Stimulated activated CD8-positive, alpha-beta memory T cell treated with anti-CD3 and anti-CD28 coated beads, Interleukin-2, amount 100 ng/mL, for 1 hour (primary cell): ENCODE measurements at regions not wholly inside any gene's neighbourhood (a gene's known extent, or its start where the extent isn't known, plus 50 kb on each side); places are given as distances from the start of the nearest gene placed in this dataset.

Experiments
- DNase-seq, 2 donors: peaks; one replicate each; pipeline ENCODE4 v3.0.0-alpha.2; 2020; ENCODE audit warnings: low read depth in 2 of 2

DNA sequence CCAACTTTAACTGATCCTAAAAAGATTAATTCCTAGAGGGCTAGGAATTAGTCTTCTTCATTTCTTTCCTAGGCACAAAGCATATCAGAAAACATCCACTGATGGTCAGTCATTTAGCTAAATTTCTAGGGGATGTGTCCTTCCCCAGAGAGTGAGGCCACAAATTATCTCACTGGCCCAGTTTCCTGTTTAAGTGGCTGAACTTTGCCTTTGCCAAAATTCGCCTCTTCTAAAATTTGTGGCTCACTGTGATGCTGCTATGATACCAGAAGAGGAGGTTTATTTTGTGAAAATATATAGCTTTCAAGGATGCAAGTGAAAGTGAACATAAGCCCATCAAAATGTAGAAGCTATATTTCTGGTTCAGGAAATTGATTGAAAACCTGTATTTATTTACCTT is 98.1 kb upstream of the FER start:
- no peak for DNase-seq

DNA sequence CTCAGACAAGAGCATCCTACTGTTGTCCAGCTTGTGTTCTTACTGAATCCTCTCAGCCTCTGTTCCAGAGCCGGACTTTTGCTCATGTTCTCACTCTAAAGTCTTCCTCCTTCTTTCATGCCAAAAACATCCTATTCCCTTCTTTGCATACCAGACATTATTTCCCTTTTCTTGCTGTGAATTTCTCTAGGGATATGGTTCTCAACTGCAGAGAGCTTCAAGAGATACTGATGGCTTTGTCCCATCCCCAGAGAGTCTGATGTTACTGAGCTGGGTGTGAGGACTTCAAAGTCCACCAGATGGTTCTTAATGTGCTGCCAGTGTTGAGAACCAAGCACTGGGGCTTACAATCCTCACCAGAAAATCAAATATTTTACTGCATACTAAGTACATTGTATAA is 98.6 kb upstream of the FER start:
- no peak for DNase-seq

- DNase-seq, result peak in 1 of 2 donors; percentile 17
These were observed 105.4 kb upstream of the FER start for GRCh38 chr5:108642170-108642906.

DNA sequence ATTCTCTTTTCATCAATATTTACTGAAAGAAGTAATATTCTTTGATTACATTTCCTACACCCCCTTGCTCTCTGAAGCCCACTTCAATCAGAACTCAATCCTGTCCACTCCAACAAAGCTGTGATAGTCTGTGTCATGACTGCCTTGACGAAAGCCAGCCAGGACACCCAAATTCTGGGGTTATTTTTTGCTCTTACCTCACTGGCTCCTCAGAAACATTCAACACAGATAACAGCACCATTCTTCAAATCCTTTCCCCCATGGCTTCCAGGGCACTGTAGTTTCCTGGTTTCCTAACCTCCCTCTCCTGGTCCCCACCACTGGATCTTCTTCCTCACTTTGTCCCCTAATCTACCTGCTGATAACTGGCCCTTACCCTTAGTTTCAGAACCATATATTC is 106.1 kb upstream of the FER start:
- DNase-seq, result no peak

- DNase-seq, result no peak
These were observed 108.3 kb upstream of the FER start for GRCh38 chr5:108639366-108639765.

DNA sequence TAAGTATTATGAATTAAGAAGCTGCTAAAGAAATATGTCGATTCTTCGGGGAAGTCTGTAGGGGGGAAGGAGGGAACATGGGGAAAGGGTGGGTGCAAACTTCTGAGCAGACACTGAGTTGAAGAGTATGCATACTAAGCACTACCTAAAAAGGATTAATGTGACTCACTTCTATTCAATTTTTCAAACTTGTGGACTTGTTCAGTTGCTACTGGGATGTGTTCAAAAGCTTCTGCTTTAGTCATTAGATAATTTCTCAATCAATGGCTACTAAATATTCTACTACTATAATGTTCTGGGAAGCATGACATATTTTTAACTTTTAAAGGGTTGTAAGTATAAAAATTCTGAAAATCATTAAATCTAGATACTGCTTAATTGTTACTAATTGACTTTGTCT is 109.7 kb upstream of the FER start:
- no peak for DNase-seq

DNA sequence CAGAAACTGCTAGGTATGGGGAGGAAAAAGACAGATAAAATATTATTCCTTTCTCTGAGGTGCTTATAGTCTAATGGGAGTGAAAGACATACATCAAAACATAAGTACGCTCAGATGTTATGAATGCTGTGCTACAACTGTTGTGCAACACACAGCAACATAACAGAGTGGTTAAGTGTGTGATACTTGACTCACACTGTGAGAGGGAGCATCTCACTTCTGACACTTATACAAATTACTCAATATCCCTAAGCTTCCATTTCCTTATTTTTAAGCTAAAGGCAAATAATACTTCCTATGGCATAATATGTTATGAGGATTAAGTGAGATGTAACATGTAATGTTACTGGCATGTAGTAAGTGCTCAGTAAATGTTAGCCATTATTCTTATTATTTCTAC is 110.6 kb upstream of the FER start:
- DNase-seq, result no peak

DNA sequence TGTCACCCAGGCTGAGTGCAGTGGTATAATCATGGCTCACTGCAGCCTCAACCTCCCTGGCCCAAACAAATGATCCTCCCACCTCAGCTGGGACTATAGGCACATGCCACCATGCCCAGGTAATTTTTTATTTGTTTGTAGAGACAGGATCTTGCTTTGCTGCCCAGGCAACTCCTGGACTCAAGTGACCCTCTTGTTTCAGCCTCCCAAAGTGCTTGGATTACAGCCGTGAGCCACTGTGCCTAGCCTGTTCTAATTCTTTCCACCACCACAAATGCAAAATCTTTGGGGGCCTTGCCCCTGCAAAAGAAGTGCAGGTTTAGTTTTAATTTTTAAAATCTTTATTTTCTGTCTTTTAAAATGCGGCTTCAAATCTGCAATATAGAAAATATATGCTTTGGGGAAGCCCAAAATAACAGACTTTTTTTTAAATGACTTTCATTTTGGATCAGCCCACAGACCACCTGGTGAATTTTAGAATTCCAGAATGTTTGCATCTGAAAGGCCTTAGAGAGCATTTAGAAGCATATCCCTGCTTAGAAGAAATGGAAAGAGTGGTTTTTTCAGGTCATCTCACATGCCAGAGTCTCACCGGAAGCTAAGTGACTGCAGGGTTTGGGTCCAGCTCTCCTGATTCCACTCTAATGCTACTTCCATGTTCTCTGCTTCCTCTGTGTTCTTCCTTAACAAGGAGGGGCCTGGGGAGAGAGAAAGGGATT is 111.4 kb upstream of the FER start:
- no peak for DNase-seq

GRCh38 chr5:108634617-108635288 is 112.9 kb upstream of the FER start:
- no peak for DNase-seq

GRCh38 chr5:108634010-108634616 is 113.6 kb upstream of the FER start:
- no peak for DNase-seq

GRCh38 chr5:108629779-108630528 is 117.7 kb upstream of the FER start:
- no peak for DNase-seq

DNA sequence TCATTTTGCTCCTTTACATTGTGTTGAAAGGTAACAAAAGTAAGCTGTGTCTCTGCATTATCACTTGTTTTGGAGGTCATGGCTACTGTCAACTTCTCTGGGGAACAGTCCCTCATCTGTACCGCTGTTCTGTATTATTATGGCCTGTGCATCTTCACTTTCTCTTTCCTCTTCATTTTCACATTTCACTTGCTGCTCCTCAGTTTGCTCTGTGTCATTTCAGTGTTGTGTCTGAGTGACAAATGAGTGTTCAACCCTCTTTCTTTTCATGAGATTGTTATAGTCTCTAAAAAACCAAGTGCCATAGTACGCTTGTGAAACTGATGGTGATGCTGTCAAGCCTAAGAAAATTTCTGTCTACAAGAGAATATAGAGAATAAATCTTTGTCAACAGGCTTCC is 122.0 kb upstream of the FER start:
- DNase-seq, result no peak

DNA sequence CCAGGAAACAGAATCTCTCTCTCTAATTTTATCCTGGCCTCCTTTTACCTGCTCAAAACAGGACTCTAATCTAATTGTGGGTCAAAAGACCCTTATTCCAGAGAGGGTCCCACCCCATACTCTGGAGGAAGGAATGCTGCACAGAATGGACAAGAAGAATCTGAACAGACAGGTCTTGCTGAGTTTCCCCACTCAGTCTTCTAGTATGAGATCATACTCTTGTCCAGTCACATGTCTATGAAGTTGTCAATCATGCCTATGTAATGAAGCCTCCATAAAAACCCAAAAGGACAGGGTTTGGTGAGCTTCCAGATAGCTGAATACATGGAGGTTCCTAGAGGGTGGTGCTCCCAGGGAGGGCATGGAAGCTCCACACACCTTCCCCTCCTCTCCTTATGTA is 123.9 kb upstream of the FER start:
- no peak for DNase-seq

- no peak for DNase-seq
These were observed 127.2 kb upstream of the FER start for GRCh38 chr5:108620516-108620915.

GRCh38 chr5:108619815-108620214 is 127.9 kb upstream of the FER start:
- no peak for DNase-seq

DNA sequence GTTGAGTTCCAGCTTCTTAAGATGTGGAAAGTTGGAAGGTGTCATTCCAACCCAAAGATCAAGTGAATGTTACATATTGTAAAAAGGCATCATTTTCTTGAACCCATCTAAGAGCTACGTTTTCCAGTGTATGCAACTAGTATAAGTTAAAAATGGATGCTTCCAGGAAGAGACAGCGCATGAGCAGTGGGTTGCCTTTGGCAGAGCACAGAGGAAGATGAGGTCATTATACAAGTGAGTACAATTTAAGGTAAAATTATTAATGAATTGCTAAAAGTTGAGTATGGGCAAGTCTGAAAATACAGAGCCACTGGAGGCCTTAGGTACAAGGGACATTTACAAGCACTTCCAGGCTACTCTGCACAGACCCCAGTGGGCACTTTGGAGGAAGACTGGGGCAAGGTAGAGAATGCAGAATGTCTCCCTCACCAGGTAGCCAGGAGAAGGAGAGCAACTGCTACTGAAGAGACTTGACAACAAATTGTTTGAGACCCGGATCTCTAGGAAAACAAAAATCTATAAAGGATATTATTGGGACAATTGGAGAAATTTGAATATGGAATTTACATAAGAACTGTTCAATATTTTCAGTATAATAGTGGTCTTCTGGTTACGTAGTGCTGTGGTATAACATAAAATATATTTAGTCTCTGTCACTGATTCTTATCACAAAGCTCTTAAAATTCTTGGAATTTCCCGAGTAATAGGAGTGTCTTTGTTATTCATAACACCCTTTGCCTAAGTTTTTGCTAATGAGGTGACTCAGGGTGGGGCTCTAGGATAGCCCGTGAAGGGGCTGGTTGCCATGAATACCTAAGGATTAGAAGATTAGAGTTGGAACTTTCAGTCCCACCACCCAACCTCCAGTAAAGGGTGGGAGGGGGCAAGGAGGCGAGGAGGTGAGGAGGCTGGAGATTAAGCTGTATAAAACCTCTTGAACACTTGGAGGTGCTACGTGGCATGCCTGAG is 129.9 kb upstream of the FER start:
- DNase-seq, result no peak

DNA sequence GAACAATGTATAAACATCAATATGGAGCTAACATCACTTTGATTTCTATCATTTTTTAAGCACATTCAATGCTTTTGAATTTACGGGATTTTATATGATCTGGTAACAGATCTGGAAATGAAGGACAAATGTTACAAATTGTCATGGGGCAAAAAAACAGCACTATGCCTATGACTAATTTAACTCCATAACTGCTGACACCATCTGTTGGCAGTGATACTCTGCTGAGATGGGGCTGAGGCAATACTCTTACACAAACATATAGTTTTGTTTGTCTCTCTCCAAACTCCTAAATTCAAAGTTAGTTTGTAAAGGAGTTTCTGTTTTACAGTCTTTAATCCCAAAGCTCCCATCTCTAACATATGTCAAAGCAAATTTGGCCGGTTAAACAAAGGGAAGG is 132.5 kb upstream of the FER start:
- DNase-seq, result no peak

GRCh38 chr5:108607421-108607820 is 140.3 kb upstream of the FER start:
- no peak for DNase-seq

DNA sequence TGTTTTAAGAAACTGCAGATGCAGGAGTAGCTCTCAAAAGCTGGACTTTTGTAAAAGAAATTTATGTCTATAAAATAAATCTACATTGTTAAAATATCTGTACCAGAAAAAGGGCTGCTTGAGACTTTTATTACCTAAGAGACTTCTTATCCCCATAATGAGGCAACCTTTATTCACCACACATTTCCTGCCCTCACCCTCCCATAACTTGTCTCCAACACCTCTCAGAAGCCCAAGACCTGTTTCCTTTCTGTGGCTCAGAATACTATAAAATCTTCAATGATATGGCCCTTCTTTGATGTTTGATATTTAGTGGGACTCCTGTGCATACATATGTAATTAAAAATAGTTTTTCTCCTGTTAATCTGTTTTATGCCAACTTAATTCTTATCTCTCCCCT is 141.5 kb upstream of the FER start:
- DNase-seq, result no peak

DNA sequence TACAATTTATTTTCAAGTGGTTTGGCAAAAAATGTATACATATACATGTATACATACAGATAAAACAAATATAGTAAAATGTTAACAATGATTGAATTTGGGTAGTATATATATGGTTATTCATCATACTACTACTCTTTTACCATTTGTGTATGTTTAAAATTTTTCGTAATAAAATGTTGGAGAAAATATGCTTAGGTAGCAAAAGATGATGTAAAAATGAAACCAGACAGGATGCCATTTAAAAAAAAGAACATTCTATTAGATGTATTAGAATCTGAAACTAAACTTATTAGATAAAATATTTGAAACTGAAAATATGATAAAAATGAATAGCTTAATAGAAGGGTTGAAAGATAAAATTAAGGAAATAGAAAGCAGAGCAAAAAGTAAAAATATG is 144.9 kb upstream of the FER start:
- DNase-seq, result no peak

DNA sequence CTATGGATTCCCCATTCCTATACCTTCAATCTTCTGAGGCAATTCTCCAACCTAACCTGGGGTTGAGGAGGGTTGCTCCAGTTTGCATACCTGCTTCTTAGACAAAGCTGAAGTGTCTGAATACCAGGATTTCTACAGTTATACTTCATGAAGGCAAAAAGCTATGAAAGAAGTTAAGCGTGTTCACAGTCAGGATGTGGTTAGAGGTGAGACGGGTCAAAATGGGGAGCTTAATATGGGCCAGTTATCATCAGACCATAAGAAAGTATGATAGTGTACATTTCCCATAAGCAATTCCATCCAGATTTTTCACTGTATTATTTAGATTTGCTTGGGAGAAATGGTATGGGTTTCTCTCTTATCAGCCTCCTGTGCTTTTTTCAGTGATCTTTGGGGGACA is 156.9 kb upstream of the FER start:
- no peak for DNase-seq
